ENCODE measurements at regions not wholly inside any gene's neighbourhood (a gene's known extent, or its start where the extent isn't known, plus 50 kb on each side); places are given as distances from the start of the nearest gene placed in this dataset.
"Not testable (repeated sequence)": the region's sequence is repeated elsewhere in the genome, so short reads cannot be mapped to it uniquely, and the experiment has no call there.

- DNase-seq (ENCODE audit: low spot score) = no peak
- Histone ChIP-seq H3K27ac (ENCODE audit: poor library complexity, severe bottlenecking) (no peak overlapping the region), H3K36me3 (ENCODE audit: low read depth) (no peaks in the 10 kb centered on the region), H3K27me3 (ENCODE audit: insufficient read depth, poor library complexity, severe bottlenecking) (no peaks in the 10 kb centered on the region), H3K9me3 (ENCODE audit: severe bottlenecking) (peaks cover 9% of the 10 kb centered on the region), H3K4me3 (ENCODE audit: severe bottlenecking) (no peak overlapping the region), H3K4me1 (ENCODE audit: insufficient read depth, poor library complexity, severe bottlenecking) (no peaks in the 10 kb centered on the region)
- TF ChIP-seq CTCF (IDR thresholded peaks at IDR 0.05; ENCODE audit: poor library complexity, severe bottlenecking) = no peak
- no peak for ATAC-seq (ENCODE audit: low read depth)
These were observed 155.9 kb upstream of the ATP10B start for GRCh38 chr5:161007879-161008278.

GRCh38 chr5:161002571-161003074 lies 150.6 kb upstream of the ATP10B start:
- H3K9me3 ChIP-seq (ENCODE audit: severe bottlenecking) = peaks cover 9% of the 10 kb centered on the region
- TF ChIP-seq CTCF (IDR thresholded peaks at IDR 0.05; ENCODE audit: poor library complexity, severe bottlenecking) = no peak
- H3K4me1 ChIP-seq (ENCODE audit: insufficient read depth, poor library complexity, severe bottlenecking) = no peaks in the 10 kb centered on the region
- no peak for DNase-seq (ENCODE audit: low spot score)
- ATAC-seq (ENCODE audit: low read depth) = no peak
- H3K27ac ChIP-seq (ENCODE audit: poor library complexity, severe bottlenecking) = no peak overlapping the region
- no peak overlapping the region for H3K4me3 ChIP-seq (ENCODE audit: severe bottlenecking)
- H3K27me3 ChIP-seq (ENCODE audit: insufficient read depth, poor library complexity, severe bottlenecking) = no peaks in the 10 kb centered on the region
- no peaks in the 10 kb centered on the region for H3K36me3 ChIP-seq (ENCODE audit: low read depth)

GRCh38 chr5:161001604-161002003 lies 149.6 kb upstream of the ATP10B start:
- TF ChIP-seq CTCF (IDR thresholded peaks at IDR 0.05; ENCODE audit: poor library complexity, severe bottlenecking) = no peak
- no peak overlapping the region for H3K4me3 ChIP-seq (ENCODE audit: severe bottlenecking)
- peaks cover 9% of the 10 kb centered on the region for H3K9me3 ChIP-seq (ENCODE audit: severe bottlenecking)
- no peak overlapping the region for H3K27ac ChIP-seq (ENCODE audit: poor library complexity, severe bottlenecking)
- no peaks in the 10 kb centered on the region for H3K27me3 ChIP-seq (ENCODE audit: insufficient read depth, poor library complexity, severe bottlenecking)
- ATAC-seq (ENCODE audit: low read depth) = no peak
- H3K4me1 ChIP-seq (ENCODE audit: insufficient read depth, poor library complexity, severe bottlenecking) = no peaks in the 10 kb centered on the region
- H3K36me3 ChIP-seq (ENCODE audit: low read depth) = no peaks in the 10 kb centered on the region
- DNase-seq (ENCODE audit: low spot score) = no peak

GRCh38 chr5:161001142-161001541 lies 149.1 kb upstream of the ATP10B start:
- not testable (repeated sequence) for H3K27ac ChIP-seq (ENCODE audit: poor library complexity, severe bottlenecking); H3K36me3 ChIP-seq (ENCODE audit: low read depth); DNase-seq (ENCODE audit: low spot score); H3K27me3 ChIP-seq (ENCODE audit: insufficient read depth, poor library complexity, severe bottlenecking); ATAC-seq (ENCODE audit: low read depth); H3K4me1 ChIP-seq (ENCODE audit: insufficient read depth, poor library complexity, severe bottlenecking); H3K9me3 ChIP-seq (ENCODE audit: severe bottlenecking); H3K4me3 ChIP-seq (ENCODE audit: severe bottlenecking)

- H3K27me3 ChIP-seq (ENCODE audit: insufficient read depth, poor library complexity, severe bottlenecking) = no peaks in the 10 kb centered on the region
- no peak for TF ChIP-seq CTCF (IDR thresholded peaks at IDR 0.05; ENCODE audit: poor library complexity, severe bottlenecking)
- no peaks in the 10 kb centered on the region for H3K4me1 ChIP-seq (ENCODE audit: insufficient read depth, poor library complexity, severe bottlenecking)
- DNase-seq (ENCODE audit: low spot score) (no peak), ATAC-seq (ENCODE audit: low read depth) (peak; percentile 63; the same call in 2 of the 3 replicates)
- no peaks in the 10 kb centered on the region for H3K36me3 ChIP-seq (ENCODE audit: low read depth)
- no peak overlapping the region for H3K4me3 ChIP-seq (ENCODE audit: severe bottlenecking)
- no peak overlapping the region for H3K27ac ChIP-seq (ENCODE audit: poor library complexity, severe bottlenecking)
- H3K9me3 ChIP-seq (ENCODE audit: severe bottlenecking) = no peaks in the 10 kb centered on the region
These were observed 139.2 kb upstream of the ATP10B start for GRCh38 chr5:160991205-160991604.
